ENCODE measurements at regions not wholly inside any gene's neighbourhood (a gene's known extent, or its start where the extent isn't known, plus 50 kb on each side); places are given as distances from the start of the nearest gene placed in this dataset.

GRCh38 chr14:37698840-37699777 lies 103.7 kb downstream of the TTC6 start (continued):
- TF ChIP-seq ZNF572 (CRISPR knock-in tag; IDR thresholded peaks at IDR 0.05) (no peak), ZNF691 (CRISPR knock-in tag; IDR thresholded peaks at IDR 0.05; ENCODE audit: borderline replicate concordance, low read depth) (peak; percentile 99), ZSCAN12 (CRISPR knock-in tag; IDR thresholded peaks at IDR 0.05) (0 out of 2 replicates have a peak, but pooled peaks have one; percentile 21), ZNF580 (CRISPR knock-in tag; IDR thresholded peaks at IDR 0.05; ENCODE audit: borderline replicate concordance, low read depth) (0 out of 2 replicates have a peak, but pooled peaks have one; percentile 24), SRY (CRISPR knock-in tag; IDR thresholded peaks at IDR 0.05) (no peak), PRDM10 (CRISPR knock-in tag; IDR thresholded peaks at IDR 0.05; ENCODE audit: low read depth) (peak; percentile 25; the same call in 1 of the 2 replicates), SKIL (CRISPR knock-in tag; IDR thresholded peaks at IDR 0.05; ENCODE audit: borderline replicate concordance) (peak; percentile 48; the same call in 1 of the 2 replicates), WIZ (CRISPR knock-in tag; IDR thresholded peaks at IDR 0.05) (peak; percentile 93), ZBTB43 (CRISPR knock-in tag; conservative IDR thresholded peaks at IDR 0.05) (peak; percentile 65; the same call in 1 of the 2 replicates), PATZ1 (CRISPR knock-in tag; IDR thresholded peaks at IDR 0.05) (no peak), SP2 (CRISPR knock-in tag; IDR thresholded peaks at IDR 0.05) (no peak), ZNF772 (CRISPR knock-in tag; IDR thresholded peaks at IDR 0.05) (no peak), CCAR2 (optimal IDR thresholded peaks at IDR 0.05; ENCODE audit: low read depth, low read length) (no peak), PREB (CRISPR knock-in tag; IDR thresholded peaks at IDR 0.05) (no peak)
